MG63 (cell line): ENCODE measurements at regions not wholly inside any gene's neighbourhood (a gene's known extent, or its start where the extent isn't known, plus 50 kb on each side); places are given as distances from the start of the nearest gene placed in this dataset.
A peak's percentile ranks its signal among the peaks of the same experiment; 100 is the strongest.
"Not testable (repeated sequence)": the region's sequence is repeated elsewhere in the genome, so short reads cannot be mapped to it uniquely, and the experiment has no call there.

ENCODE experiments used
- DNase-seq: peaks from one replicate; pipeline ENCODE4 v3.0.0-alpha.2; 2020
- H3K27me3 ChIP-seq: fragments of 250-450 bp; sonication (Bioruptor Pico); 2 replicates; pipeline ENCODE4 v1.5.1; 2020; ENCODE audit warnings: mild to moderate bottlenecking, moderate library complexity
- H3K36me3 ChIP-seq: fragments of 250-450 bp; sonication (Bioruptor Pico); 2 replicates; pipeline ENCODE4 v1.5.1; 2020; ENCODE audit warnings: mild to moderate bottlenecking, moderate library complexity
- H3K4me3 ChIP-seq: fragments of 250-450 bp; sonication (Bioruptor Pico); 2 replicates; pipeline ENCODE4 v1.5.1; 2020; ENCODE audit warnings: mild to moderate bottlenecking, moderate library complexity
- H3K9me3 ChIP-seq: fragments of 250-450 bp; sonication (Bioruptor Pico); 2 replicates; pipeline ENCODE4 v1.5.1; 2020; ENCODE audit warnings: mild to moderate bottlenecking, moderate library complexity

DNA sequence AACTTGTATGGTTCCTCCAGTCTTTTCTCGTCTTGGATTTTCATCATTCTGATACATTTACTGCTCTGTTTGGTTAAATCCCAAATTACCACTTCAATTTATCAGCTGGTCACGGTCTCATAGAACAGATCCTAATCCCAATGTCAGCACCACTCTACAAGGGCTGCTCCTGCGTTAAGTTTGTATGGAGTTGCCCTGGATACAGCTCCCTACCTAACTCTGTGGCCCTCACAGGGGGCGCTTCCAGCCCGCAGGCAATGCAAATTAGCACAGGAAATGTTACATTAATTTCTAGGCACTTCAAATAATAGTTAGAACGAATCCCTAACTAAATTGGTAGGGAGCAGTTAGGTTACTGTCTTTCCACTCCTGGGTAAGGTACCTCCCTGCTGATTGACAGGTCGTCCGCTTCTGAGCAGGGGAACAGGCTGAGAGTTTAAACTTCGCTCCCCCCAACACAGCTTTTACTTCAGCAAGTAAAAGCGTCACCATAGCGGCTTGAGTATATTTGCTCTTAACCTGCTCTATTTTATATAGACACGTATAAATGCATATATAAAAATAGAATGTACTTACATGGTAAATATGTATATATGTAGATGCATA, 238.5 kb upstream of the FANCL start:
- H3K4me3 ChIP-seq: no peak overlapping the region
- H3K36me3 ChIP-seq: no peaks in the 10 kb centered on the region
- no peaks in the 10 kb centered on the region for H3K27me3 ChIP-seq
- no peak for DNase-seq
- H3K9me3 ChIP-seq: no peaks in the 10 kb centered on the region

DNA sequence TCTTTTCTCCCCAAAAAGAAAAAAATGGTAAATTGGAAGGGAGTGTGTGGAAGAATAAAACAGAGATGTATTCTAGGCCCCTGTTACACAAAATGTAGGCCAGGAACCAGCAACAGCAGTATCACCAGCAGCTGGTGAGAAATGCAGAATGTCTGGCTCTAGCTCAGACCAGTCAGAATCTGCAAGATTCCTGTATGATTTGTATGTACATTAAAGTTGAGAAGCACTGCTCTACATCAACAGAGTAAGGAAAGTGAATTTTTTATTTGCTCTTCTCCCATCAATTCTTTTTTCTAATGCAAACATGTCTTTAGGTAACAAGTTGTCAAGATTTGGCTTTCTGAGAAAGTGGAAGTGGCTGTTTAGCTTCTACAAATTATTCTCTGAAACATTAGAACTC, 235.4 kb upstream of the FANCL start:
- Histone ChIP-seq H3K36me3 (no peaks in the 10 kb centered on the region), H3K4me3 (no peak overlapping the region), H3K9me3 (no peaks in the 10 kb centered on the region), H3K27me3 (no peaks in the 10 kb centered on the region)
- DNase-seq: no peak

- Histone ChIP-seq H3K4me3 (no peak overlapping the region), H3K27me3 (no peaks in the 10 kb centered on the region), H3K36me3 (no peaks in the 10 kb centered on the region), H3K9me3 (no peaks in the 10 kb centered on the region)
- DNase-seq: no peak
These were observed 234.6 kb upstream of the FANCL start for GRCh38 chr2:58475756-58476155.

GRCh38 chr2:58473165-58473564, 232.0 kb upstream of the FANCL start:
- H3K27me3 ChIP-seq: no peaks in the 10 kb centered on the region
- H3K4me3 ChIP-seq: no peak overlapping the region
- H3K36me3 ChIP-seq: no peaks in the 10 kb centered on the region
- no peaks in the 10 kb centered on the region for H3K9me3 ChIP-seq
- DNase-seq: no peak

DNA sequence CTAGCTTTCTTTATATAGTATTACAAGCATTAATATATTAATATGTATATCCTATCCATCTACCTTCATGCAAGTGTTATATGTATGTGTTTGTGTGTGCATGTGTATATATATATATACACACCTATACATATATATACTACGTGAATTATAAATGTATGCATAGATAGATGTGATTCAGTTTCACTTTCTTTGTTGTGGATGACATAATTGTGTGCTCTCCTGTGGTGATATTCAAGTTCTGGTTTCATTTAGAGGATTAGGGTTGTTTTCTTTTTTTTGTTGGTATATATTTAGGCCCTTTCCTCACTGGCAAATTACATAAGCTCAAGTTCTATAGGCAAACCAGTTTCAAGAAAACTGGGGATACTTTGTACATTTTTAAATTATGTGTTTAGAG, 225.7 kb upstream of the FANCL start:
- no peak overlapping the region for H3K4me3 ChIP-seq
- no peak for DNase-seq
- H3K9me3 ChIP-seq: no peaks in the 10 kb centered on the region
- no peaks in the 10 kb centered on the region for H3K27me3 ChIP-seq
- H3K36me3 ChIP-seq: no peaks in the 10 kb centered on the region

DNA sequence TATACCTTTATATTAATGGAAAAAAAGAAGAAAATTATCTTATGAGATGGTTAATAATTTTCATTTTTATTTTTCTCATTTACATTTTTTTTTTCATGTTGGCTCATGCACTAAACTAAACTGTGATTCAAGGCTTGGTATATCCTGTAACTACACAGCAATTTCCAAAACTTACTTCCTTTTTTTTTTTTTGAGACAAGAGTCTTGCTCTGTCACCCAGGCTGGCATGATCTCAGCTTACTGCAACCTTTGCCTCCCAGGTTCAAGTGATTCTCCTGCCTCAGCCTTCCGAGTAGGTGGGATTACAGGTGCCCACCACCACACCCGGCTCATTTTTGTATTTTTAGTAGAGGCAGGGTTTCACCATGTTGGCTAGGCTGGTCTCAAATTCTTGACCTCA, 224.9 kb upstream of the FANCL start:
- H3K27me3 ChIP-seq, H3K36me3 ChIP-seq, DNase-seq, H3K9me3 ChIP-seq, H3K4me3 ChIP-seq: not testable (repeated sequence)

- no peaks in the 10 kb centered on the region for H3K27me3 ChIP-seq
- DNase-seq: no peak
- no peak overlapping the region for H3K4me3 ChIP-seq
- H3K9me3 ChIP-seq: no peaks in the 10 kb centered on the region
- no peaks in the 10 kb centered on the region for H3K36me3 ChIP-seq
These were observed 219.5 kb upstream of the FANCL start for GRCh38 chr2:58460670-58461069.

DNA sequence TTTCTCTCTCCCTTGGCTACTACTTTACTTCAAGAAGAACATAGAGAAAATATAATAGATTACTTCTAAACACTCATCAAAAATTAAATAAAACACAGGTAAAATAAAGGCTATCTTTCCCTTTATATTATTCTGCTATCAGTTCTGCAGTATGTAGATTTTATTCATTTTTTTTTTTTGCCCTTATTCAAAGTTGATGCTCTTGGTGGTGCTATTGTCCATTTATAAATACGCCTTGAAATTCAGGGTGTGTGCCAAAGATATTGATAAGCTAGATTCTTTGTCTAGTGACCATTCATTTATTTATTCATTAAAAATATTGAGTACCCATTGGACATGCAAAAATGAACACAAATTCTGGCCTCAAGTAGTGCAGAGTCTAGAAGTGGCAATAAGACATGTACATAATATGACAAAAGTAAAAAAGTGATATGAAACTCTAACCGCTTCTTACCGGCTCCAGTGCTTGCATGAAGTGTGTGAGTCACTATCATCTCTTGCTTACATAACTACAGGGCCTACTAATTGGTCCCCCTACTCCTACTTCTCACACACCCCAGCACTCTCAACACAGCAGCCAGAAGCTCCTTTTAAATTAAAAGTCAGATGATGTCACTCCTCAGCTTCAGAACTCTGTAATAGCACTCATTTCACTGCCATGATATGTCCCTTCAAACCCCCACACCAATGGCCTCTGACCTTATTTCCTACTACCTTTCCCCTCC, 208.3 kb upstream of the FANCL start:
- H3K9me3 ChIP-seq: no peaks in the 10 kb centered on the region
- no peaks in the 10 kb centered on the region for H3K36me3 ChIP-seq
- no peak overlapping the region for H3K4me3 ChIP-seq
- H3K27me3 ChIP-seq: no peaks in the 10 kb centered on the region
- DNase-seq: no peak

DNA sequence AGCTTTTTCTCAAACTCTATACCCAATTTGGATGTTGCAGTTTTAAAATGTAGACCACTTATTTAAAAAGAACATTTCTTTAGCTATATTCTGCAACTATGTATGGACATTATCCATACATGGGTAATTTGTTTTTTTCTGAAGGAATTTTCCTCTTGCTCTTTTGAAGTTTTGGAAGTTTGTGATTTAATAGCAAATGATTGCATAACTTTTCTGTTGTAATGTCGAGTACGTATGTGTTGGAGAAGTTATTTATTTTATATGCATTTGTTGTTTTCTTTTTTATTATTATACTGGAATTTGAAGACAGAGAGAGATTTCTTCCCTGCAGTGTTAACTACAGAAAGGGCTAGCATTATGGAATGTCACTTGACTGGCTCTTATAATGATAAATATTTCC, 207.7 kb upstream of the FANCL start:
- no peak overlapping the region for H3K4me3 ChIP-seq
- H3K27me3 ChIP-seq: no peaks in the 10 kb centered on the region
- no peak for DNase-seq
- no peaks in the 10 kb centered on the region for H3K9me3 ChIP-seq
- H3K36me3 ChIP-seq: no peaks in the 10 kb centered on the region

DNA sequence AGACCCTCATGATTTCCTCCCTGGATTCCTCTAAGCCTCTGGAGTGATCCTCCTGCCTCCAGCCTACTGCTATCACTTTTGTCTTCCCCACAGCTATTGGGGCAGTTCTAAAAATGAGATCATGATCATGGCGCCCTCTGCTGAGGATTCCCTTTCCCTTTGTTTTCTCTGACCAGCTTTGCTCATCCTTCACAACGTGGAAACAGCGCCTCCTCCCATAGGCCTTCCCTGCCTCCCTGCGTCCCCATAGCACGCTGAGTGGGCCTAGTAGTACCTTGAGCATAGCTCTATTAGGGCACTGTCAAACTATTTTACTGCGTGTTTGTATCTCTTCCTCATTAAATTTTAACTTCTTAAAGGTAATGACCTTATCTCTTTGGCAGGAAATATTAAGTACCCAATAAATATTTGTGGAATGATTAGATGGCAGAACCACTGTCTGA, 207.0 kb upstream of the FANCL start:
- DNase-seq: peak; percentile 49
- Histone ChIP-seq H3K4me3 (no peak overlapping the region), H3K9me3 (no peaks in the 10 kb centered on the region), H3K27me3 (no peaks in the 10 kb centered on the region), H3K36me3 (no peaks in the 10 kb centered on the region)

GRCh38 chr2:58447586-58447985, 206.5 kb upstream of the FANCL start:
- H3K4me3 ChIP-seq: no peak overlapping the region
- no peak for DNase-seq
- H3K9me3 ChIP-seq: no peaks in the 10 kb centered on the region
- H3K36me3 ChIP-seq: no peaks in the 10 kb centered on the region
- no peaks in the 10 kb centered on the region for H3K27me3 ChIP-seq

DNA sequence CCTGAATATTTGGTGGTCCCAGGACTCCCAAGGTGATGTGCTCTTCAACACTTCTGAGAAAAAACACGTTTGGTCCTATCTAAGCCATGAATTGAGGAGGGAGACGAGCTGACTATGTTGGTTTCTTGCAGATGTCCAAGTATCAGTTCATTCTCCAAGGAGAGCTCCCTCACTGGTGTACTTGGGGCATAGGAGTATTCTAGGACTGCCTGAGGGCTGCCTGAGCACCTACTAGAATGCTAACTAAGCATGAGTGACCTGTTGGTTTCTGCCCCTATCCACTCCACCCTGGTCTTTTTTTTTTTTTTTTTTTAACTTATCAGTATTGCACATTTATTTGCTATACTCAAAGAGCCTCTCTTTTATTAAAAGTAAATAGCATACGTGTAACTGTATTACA, 200.5 kb upstream of the FANCL start:
- DNase-seq: no peak
- Histone ChIP-seq H3K36me3 (no peaks in the 10 kb centered on the region), H3K27me3 (no peaks in the 10 kb centered on the region), H3K4me3 (no peak overlapping the region), H3K9me3 (no peaks in the 10 kb centered on the region)

DNA sequence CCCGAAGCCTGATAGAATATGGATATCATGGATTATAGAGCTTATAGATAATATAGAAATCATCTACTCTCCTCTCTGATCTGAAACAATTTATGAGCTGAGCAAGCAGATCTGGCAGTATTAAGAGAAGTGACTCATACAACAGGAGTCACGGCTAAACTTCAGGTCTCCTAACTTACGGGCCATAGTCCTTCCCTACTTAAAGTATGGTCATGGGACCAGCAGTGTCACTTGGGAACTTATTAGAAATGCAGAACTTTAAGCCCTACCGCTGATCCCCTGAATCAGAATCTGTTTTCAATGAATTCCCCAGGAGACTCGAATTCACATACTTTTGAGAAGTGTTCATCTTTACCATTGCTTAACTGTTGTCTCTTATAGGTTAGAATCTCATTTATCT, 195.7 kb upstream of the FANCL start:
- no peaks in the 10 kb centered on the region for H3K9me3 ChIP-seq
- no peak for DNase-seq

GRCh38 chr2:58435246-58435645, 194.1 kb upstream of the FANCL start:
- no peaks in the 10 kb centered on the region for H3K27me3 ChIP-seq

More for the DNA sequence above, 195.7 kb upstream of the FANCL start:
- Histone ChIP-seq H3K4me3 (no peak overlapping the region), H3K36me3 (no peaks in the 10 kb centered on the region), H3K27me3 (no peaks in the 10 kb centered on the region)

GRCh38 chr2:58434692-58435091, 193.6 kb upstream of the FANCL start:
- no peaks in the 10 kb centered on the region for H3K27me3 ChIP-seq
- H3K4me3 ChIP-seq: no peak overlapping the region
- no peaks in the 10 kb centered on the region for H3K9me3 ChIP-seq
- H3K36me3 ChIP-seq: no peaks in the 10 kb centered on the region
- no peak for DNase-seq

More at GRCh38 chr2:58435246-58435645, 194.1 kb upstream of the FANCL start:
- H3K9me3 ChIP-seq: no peaks in the 10 kb centered on the region
- DNase-seq: no peak
- H3K4me3 ChIP-seq: no peak overlapping the region
- H3K36me3 ChIP-seq: no peaks in the 10 kb centered on the region

- no peak for DNase-seq
- H3K4me3 ChIP-seq: no peak overlapping the region
- H3K9me3 ChIP-seq: no peaks in the 10 kb centered on the region
- H3K27me3 ChIP-seq: no peaks in the 10 kb centered on the region
- no peaks in the 10 kb centered on the region for H3K36me3 ChIP-seq
These were observed 191.5 kb upstream of the FANCL start for GRCh38 chr2:58432491-58433170.

- DNase-seq: peak; percentile 4
- H3K9me3 ChIP-seq: no peaks in the 10 kb centered on the region
- H3K27me3 ChIP-seq: no peaks in the 10 kb centered on the region
- H3K36me3 ChIP-seq: no peaks in the 10 kb centered on the region
- H3K4me3 ChIP-seq: peak overlapping the region; percentile 23; the same call in 1 of the 2 replicates
These were observed 188.1 kb upstream of the FANCL start for GRCh38 chr2:58429014-58429875.
